Stimulated activated CD8-positive, alpha-beta memory T cell treated with anti-CD3 and anti-CD28 coated beads, Interleukin-4, amount 100 ng/mL, for 1 hour (primary cell): ENCODE measurements at regions not wholly inside any gene's neighbourhood (a gene's known extent, or its start where the extent isn't known, plus 50 kb on each side); places are given as distances from the start of the nearest gene placed in this dataset.
"Not testable (repeated sequence)": the region's sequence is repeated elsewhere in the genome, so short reads cannot be mapped to it uniquely, and the experiment has no call there.

ENCODE experiments used
- DNase-seq, 2 donors: peaks; one replicate each; pipeline ENCODE4 v3.0.0-alpha.2; 2020; ENCODE audit warnings: low read depth in 2 of 2, low spot score in 1 of 2

DNA sequence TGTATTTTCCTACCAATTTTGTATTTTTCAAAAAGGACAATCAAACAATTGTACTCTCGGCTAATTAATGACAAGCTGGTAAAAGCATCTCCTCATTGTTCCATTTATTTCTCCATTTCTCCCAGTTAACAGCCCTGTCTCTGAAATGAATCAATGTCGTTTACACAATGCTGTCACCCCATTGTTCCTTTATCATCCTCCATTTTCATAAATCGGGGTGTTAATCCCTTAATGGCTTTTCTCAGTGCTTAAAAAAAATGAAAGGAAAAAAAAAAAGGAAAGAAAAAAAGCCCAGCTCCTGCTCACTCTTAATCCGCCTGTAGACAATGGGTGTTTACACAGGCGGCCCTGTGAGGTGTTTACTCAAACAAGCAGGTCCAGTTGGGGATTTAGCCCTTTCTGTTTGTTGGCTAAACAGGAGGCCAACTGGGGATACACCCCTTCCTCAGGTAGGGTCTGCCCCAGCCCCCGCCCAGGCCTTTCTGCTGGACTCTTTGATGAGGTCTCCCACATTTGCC lies 86.8 kb upstream of the SALL1 start:
- no peak for DNase-seq

DNA sequence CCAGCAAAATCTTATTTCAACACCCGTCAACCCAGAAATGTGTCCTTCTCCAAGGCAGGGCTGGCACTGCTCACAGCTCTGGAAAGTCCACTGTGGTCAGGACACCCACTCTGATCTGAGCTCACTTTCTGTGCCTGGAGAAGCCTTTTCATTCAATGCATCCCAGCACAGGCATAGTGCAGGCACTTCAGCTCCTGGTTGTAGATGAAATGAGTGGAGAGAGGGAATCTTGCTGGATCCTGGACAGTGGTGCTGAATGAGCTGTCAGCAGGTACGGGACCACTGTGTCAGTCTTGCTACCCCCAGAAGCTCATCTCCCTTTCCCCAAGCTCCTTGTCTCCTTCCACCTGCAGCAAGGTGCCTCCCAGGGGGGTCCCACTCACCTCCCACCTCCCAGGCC lies 86.1 kb upstream of the SALL1 start:
- DNase-seq = no peak

DNA sequence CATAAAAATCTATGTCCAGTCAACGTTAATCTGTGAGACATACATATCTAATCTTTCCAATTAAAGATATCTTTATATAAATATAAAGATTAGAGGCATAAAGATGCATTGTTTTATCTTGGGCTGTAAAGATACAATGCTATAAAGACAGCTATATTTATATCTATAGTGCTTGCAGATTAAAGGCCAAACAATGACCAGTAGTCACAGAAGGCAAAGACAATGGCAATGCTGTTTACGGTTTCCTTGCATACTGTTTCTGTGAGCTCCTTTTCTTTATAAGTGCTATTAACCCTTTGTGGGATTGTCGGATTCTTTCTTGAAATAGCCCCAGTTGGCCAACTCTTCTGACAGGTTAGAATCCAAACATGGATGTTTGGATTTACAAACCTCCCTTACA lies 85.5 kb upstream of the SALL1 start:
- no peak for DNase-seq

DNA sequence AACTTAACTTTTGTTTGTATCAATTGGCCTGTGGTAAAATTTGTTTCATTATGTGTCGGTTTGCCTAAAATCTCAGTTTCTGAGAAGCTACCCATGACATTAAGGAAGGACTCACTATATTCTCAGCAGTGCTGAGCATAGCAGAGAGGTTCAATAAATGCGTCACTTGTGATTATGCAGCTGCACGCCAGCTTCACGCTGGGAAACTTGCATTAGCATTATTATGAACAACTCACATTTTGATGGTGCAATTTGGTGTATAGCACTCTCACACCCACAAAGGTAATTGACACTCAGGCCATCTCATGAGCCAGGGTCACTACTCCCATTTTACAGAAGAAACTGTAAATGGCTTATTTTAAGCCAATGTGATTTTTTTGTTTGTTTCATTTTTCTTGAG lies 80.6 kb upstream of the SALL1 start:
- no peak for DNase-seq

DNA sequence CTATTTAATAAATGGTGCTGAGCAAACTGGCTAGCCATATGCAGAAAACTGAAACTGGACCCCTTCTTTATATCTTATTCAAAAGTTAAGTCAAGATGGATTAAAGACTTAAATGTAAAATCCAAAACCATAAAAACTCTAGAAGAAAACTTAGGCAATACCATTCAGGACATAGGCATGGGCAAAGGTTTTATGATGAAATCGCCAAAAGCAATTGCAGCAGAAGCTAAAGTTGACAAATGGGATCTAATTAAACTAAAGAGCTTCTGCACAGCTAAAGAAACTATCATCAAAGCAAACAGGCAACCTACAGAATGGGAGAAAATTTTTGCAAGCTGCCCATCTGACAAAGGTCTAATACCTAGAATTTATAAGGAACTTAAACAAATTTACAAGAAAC lies 79.0 kb upstream of the SALL1 start:
- not testable (repeated sequence) for DNase-seq

DNA sequence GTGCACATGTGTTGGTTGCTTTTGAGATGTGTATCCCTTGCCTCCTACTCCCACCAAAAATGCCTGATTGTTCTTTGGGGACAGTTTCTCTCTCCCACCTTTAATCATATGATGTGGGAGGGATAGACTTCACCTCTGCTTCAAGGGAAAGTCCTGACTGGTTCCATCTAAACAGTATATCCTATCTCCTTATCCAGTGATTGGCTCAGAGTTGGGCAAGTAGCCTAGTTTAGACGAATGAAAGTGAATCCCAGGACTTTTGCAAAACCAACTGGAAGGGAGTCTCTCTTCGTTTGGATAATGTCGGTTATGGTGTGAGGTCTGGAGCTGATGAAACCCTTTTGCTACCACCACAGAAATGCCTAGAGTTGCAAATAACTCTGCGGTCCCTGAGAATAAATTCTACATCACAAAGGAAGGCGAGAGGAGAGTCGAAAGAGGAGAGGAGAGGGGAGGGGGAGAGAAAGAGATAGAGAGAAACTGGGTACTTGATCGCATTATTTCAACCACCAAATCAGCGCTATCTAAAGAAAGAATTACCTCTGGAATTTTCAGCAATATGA lies 77.1 kb upstream of the SALL1 start:
- no peak for DNase-seq

DNA sequence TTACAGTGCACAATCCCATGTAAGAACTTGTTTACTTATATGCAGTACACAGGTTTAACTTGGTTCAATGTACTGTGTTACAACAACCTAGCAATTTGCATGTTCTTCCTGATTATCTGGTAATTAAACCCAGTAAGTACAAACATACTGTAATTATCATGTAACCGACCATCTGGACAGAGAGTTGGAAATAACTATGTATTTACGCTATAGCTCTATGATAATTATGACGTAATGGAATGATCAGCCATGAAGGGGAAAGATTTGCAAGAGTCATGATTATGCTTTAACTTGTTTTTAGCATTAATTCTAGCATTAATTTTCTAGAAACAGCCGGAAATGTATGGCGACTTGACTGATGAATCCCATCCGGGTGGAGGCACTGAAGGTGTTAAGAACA lies 74.8 kb upstream of the SALL1 start:
- no peak for DNase-seq

DNA sequence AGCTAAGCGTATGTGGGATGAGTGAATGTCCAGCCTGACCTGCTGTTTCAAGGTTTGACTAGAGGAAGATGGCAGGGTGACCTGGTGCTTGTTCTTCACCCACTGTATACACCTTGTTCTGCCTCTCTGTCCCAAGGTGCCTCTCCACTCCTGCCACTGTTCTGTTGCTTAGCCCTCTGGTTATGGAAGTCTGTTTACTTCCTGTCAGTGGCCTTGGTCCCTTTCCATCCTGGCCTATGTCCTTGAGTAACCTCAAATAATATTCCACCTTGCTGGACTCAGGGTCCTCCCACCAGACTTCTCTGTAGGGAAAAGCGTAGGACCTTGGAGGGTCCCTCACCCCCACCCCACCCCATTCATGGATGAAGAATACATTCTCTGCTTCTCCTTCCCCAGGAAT lies 73.2 kb upstream of the SALL1 start:
- DNase-seq = no peak

DNA sequence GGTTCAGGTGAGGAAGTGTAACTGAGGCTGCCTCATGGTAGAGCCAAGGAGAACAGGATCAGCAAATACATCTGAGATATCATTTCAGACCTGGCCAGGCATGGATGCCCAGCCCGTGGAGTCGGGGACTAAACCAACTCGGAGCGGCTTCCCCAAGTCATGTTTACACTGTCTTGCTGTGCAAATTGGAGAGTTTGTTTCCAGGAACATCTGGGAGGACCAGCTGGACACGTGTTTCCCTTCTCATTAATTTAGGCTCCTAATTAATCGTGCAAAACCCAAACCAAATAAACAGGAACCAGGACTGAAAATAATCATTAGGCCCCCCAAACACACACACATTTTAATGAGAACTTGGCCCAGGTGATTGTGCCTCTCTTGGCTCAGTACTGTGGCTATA lies 70.9 kb upstream of the SALL1 start:
- DNase-seq = no peak

DNA sequence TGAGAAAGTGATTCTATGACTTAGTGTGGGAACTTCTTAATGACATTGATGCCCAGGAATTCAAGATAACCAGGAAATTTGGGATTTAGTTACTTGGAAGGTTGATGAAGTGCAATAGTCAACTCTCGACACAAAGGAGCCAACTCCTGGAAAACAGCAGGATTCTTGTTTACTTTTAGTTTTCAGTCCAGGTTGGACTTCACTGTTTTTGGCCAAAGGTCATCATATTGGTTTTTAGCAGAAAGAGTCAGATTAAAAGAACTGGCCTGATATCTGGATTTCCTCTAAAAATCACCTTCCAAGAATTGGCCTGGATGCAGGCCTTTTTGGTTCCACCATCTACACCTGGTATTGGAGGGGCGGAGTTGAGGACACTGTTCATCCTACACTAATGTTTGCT lies 60.1 kb upstream of the SALL1 start:
- no peak for DNase-seq

DNA sequence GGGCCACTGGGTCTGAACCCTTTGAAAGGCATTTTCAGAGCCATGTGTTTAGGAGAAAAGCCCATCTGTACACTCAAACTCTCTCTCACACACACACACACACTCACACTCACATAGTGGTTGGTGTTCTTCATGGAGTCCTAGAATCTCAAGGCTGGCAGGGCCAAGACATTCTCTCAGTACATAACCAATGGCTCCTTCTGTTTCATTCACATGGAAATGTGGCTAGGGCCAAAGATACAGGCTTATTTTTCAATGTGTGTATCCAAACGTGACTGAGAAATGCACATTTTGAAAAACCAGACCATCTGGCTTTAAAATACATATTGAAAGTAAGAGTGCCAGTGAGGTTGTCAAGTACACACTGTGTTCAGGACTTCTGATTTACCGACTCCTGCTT lies 59.0 kb upstream of the SALL1 start:
- DNase-seq = no peak

DNA sequence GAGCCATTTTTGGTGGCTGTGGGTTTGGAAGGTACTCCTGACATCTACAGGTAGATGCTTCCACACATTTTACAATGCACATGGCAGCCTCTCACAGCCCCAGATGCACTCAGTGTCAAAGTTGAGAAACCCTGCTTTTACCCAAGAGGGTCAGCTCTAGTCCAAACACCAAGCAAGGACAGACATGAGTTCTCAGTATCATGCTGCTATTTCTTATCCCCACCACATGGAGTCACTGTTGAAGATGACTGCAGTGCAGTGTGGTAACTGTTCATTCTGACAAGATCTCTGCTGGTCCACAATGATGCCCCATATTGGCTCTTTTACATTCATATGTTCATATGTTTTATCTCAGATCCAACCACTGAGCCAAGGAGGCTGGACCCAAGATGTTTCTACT lies 50.5 kb upstream of the SALL1 start:
- no peak for DNase-seq
